Mesothelial cell of epicardium (in vitro differentiated cells): ENCODE measurements at regions not wholly inside any gene's neighbourhood (a gene's known extent, or its start where the extent isn't known, plus 50 kb on each side); places are given as distances from the start of the nearest gene placed in this dataset.

Experiments
- DNase-seq, 2 experiments: peaks; one replicate each; pipeline ENCODE4 v3.0.0; 2021; ENCODE audit warnings: low spot score in 2 of 2; ENCODE audit not compliant: unreplicated experiment in 2 of 2
- H3K27ac Mint-ChIP-seq: 2 replicates; pipeline ENCODE4 v1.8.0; 2021; ENCODE audit warnings: mixed read lengths
- H3K27me3 Mint-ChIP-seq: 2 replicates; pipeline ENCODE4 v1.8.0; 2021; ENCODE audit warnings: low read depth, mixed read lengths
- H3K36me3 Mint-ChIP-seq: 2 replicates; pipeline ENCODE4 v1.8.0; 2021; ENCODE audit warnings: mixed read lengths
- H3K4me1 Mint-ChIP-seq: 2 replicates; pipeline ENCODE4 v1.8.0; 2021; ENCODE audit warnings: mixed read lengths
- H3K4me3 Mint-ChIP-seq: 2 replicates; pipeline ENCODE4 v1.8.0; 2021; ENCODE audit warnings: mild to moderate bottlenecking, moderate library complexity, mixed read lengths
- H3K9me3 Mint-ChIP-seq: 2 replicates; pipeline ENCODE4 v1.8.0; 2021; ENCODE audit warnings: mixed read lengths
- TF ChIP-seq, protein P1 (sequence below): fragments of 200-600 bp; sonication (generic); IDR thresholded peaks from one replicate; pipeline ENCODE4 v1.5.0; 2021; ENCODE audit warnings: antibody characterized with exemption; ENCODE audit not compliant: unreplicated experiment

DNA sequence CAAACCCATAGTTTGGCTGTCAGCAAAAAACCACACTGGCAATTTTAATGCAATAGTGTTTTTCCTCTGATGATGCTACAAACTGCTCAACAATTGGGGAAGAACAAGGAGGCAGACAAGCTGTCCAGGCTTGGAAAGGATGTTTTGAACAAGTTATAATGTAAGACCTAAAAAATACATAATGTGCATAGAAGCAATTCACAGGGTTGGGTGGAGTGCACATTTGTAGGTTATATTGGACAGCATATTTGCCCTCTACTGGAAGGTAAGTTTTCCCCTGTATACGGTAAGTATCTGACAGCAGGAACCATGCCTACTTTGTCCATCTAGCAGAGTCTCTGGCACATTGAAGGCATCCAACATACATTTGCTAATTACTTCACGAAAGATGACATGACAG is 114.3 kb upstream of the PUM3 start:
- TF ChIP-seq, protein P1, sequence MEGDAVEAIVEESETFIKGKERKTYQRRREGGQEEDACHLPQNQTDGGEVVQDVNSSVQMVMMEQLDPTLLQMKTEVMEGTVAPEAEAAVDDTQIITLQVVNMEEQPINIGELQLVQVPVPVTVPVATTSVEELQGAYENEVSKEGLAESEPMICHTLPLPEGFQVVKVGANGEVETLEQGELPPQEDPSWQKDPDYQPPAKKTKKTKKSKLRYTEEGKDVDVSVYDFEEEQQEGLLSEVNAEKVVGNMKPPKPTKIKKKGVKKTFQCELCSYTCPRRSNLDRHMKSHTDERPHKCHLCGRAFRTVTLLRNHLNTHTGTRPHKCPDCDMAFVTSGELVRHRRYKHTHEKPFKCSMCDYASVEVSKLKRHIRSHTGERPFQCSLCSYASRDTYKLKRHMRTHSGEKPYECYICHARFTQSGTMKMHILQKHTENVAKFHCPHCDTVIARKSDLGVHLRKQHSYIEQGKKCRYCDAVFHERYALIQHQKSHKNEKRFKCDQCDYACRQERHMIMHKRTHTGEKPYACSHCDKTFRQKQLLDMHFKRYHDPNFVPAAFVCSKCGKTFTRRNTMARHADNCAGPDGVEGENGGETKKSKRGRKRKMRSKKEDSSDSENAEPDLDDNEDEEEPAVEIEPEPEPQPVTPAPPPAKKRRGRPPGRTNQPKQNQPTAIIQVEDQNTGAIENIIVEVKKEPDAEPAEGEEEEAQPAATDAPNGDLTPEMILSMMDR, result no peak
- no peaks in the 10 kb centered on the region for H3K36me3 Mint-ChIP-seq
- no peak overlapping the region for H3K27ac Mint-ChIP-seq
- no peak for DNase-seq
- H3K9me3 Mint-ChIP-seq, result no peaks in the 10 kb centered on the region
- H3K4me3 Mint-ChIP-seq, result no peak overlapping the region
- peaks cover 14% of the 10 kb centered on the region for H3K27me3 Mint-ChIP-seq
- H3K4me1 Mint-ChIP-seq, result peaks cover 17% of the 10 kb centered on the region

DNA sequence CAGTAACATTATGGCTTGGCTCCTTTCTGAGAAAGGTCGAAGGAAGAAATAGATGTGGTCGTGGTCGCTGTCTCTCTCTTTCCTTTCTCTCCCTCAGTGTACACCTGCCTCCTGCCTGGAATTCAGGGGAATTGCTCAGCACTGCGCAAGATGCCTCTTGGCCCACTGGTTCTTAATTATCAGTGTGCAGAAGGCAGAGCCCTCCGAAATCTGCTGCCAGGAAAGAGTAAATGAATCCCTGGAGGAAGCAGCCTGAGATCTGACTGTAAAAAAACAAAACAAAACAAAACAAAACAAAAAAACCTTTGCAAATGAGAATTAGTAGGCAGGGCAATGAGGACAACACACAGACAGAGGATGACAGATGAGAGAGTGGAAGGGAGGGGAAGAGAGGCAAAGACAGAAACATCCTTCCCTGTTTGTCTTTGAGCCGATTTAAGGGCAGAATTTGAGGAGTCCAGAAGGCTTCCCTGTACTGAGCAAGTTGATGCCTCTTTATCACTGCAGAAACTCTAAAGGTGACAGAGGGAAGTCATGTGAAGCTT is 113.8 kb upstream of the PUM3 start:
- no peaks in the 10 kb centered on the region for H3K36me3 Mint-ChIP-seq
- no peak for DNase-seq
- peaks cover 12% of the 10 kb centered on the region for H3K4me1 Mint-ChIP-seq
- no peak overlapping the region for H3K4me3 Mint-ChIP-seq
- no peaks in the 10 kb centered on the region for H3K9me3 Mint-ChIP-seq
- TF ChIP-seq, protein P1, result no peak
- peaks cover 17% of the 10 kb centered on the region for H3K27me3 Mint-ChIP-seq
- H3K27ac Mint-ChIP-seq, result no peak overlapping the region

DNA sequence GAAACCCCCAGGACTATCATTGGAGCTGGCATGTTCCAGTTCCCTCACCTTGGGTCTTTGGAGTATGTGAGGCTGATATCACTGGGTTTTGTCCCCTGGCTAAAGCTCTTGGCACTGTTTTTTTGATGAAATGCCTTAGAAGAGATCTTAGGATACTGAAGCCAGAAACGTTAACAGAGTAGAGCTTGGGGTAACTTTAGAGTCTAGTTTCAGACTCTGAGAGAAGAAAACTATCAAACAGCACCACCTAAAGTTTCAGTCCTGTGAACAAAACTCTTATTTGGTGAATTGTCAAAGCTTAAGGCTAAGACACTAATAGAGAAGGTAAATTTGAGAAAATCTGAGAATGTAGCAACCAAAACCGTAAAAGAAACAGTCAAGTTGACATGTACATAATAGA is 111.7 kb upstream of the PUM3 start:
- DNase-seq, result no peak
- Mint-ChIP-seq H3K27ac (no peak overlapping the region), H3K36me3 (no peaks in the 10 kb centered on the region), H3K4me3 (no peak overlapping the region), H3K4me1 (peaks cover 2% of the 10 kb centered on the region), H3K9me3 (no peaks in the 10 kb centered on the region), H3K27me3 (peaks cover 20% of the 10 kb centered on the region)
- TF ChIP-seq, protein P1, result no peak

DNA sequence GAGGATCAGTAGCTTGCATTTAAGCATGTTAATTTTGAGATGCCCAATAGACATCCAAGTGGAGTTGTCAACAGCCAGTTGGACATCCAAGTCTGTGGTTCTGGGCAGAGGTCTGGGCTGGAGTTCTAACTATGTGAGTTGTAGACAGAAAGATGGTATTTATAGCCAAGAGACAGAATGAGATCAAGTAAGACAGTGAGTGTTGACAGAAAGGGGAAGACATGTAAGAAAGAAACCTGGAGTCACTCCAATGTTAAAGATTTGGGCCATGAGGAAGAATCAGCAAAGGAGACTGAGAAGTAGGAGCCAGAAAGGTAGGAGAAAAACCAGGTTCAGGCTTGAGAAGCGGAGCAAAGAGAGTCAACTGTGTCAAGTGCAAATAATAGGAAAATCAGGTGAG is 95.5 kb upstream of the PUM3 start:
- TF ChIP-seq, protein P1, result no peak
- H3K27me3 Mint-ChIP-seq, result peaks cover 11% of the 10 kb centered on the region
- no peak overlapping the region for H3K27ac Mint-ChIP-seq
- no peaks in the 10 kb centered on the region for H3K36me3 Mint-ChIP-seq
- peaks cover 4% of the 10 kb centered on the region for H3K4me1 Mint-ChIP-seq
- DNase-seq, result no peak
- H3K9me3 Mint-ChIP-seq, result no peaks in the 10 kb centered on the region
- no peak overlapping the region for H3K4me3 Mint-ChIP-seq

DNA sequence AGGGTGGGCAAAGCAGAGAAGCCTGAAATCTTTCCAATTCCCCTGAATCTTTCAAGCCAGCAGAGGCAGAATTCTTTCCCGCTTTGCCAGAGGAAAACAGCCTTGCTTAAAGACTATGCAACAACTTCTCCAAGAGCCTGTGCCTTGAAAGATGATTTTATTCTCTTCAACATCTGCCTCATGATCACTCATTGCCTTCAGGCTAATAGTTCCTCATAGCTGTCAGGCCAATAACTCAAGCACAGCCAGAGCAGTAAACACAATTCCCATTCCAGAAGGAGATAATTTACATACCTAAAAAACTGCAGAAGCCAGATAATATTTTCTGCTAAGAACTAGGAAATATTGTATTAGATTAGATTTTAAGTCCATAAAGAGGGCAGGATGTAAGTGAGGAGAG is 92.3 kb upstream of the PUM3 start:
- no peak overlapping the region for H3K27ac Mint-ChIP-seq
- DNase-seq, result no peak
- H3K27me3 Mint-ChIP-seq, result peaks cover 8% of the 10 kb centered on the region
- TF ChIP-seq, protein P1, result no peak
- H3K4me1 Mint-ChIP-seq, result peaks cover 4% of the 10 kb centered on the region
- no peaks in the 10 kb centered on the region for H3K36me3 Mint-ChIP-seq
- H3K9me3 Mint-ChIP-seq, result no peaks in the 10 kb centered on the region
- no peak overlapping the region for H3K4me3 Mint-ChIP-seq

DNA sequence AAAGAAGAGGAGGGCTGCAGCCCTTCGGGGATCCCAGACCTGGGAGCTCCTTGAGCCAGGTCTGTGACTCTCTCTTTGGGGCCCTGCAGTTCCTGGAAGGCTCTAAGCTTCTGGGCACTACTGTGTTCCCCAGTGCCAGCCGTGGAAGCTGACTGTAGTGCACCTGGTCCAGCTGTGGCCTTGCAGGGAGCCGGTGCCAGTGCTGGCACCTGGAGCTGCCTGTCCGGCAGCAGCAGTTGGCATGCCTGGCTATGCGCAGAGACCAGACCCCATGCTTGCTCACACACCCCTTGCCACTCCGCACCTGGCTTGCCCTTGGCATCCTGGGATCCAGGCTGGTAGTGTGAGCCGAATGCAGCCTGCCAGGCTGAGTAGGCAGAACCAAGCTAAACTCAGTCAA is 91.0 kb upstream of the PUM3 start:
- H3K36me3 Mint-ChIP-seq, result no peaks in the 10 kb centered on the region
- TF ChIP-seq, protein P1, result no peak
- DNase-seq, result no peak
- H3K9me3 Mint-ChIP-seq, result no peaks in the 10 kb centered on the region
- no peak overlapping the region for H3K27ac Mint-ChIP-seq
- H3K4me3 Mint-ChIP-seq, result no peak overlapping the region
- peaks cover 4% of the 10 kb centered on the region for H3K4me1 Mint-ChIP-seq
- H3K27me3 Mint-ChIP-seq, result peaks cover 18% of the 10 kb centered on the region
